ENCODE measurements at regions not wholly inside any gene's neighbourhood (a gene's known extent, or its start where the extent isn't known, plus 50 kb on each side); places are given as distances from the start of the nearest gene placed in this dataset.

- Histone ChIP-seq H3K4me2 (ENCODE audit: control insufficient read depth, insufficient read depth) (no peak overlapping the region), H4K20me1 (ENCODE audit: control insufficient read depth, insufficient read depth) (no peaks in the 10 kb centered on the region), H3K27ac (ENCODE audit: control insufficient read depth, insufficient read depth) (no peak overlapping the region), H3K27me3 (replicated peaks in 1 of 2; ENCODE audit: control insufficient read depth in 2 of 2, insufficient read depth in 2 of 2, low read length in 1 of 2) (no peaks in the 10 kb centered on the region; a peak in 1 of 4 replicates), H2AFZ (ENCODE audit: control insufficient read depth, low read depth, low read length) (no peak overlapping the region), H3K4me1 (ENCODE audit: control insufficient read depth, insufficient read depth, low read length) (no peaks in the 10 kb centered on the region), H3K36me3 (ENCODE audit: control insufficient read depth in 2 of 2, insufficient read depth in 2 of 2, low read length in 1 of 2) (no peaks in the 10 kb centered on the region), H3K9ac (ENCODE audit: control insufficient read depth, insufficient read depth, low read length) (no peak overlapping the region), H3K9me3 (replicated peaks; ENCODE audit: control insufficient read depth, insufficient read depth, low read length) (no peaks in the 10 kb centered on the region), H3K4me3 (no peak overlapping the region), H3K79me2 (ENCODE audit: control insufficient read depth, insufficient read depth, low read length) (no peaks in the 10 kb centered on the region)
- BruUV-seq (replicated peaks) = no TSS peak
- ChIA-PET POLR2A (interaction anchor here (0.6 kb wide), 1 partner anchor 636 kb away, joined by 3 read pairs; no protein-coding TSS in a partner anchor), CTCF (interaction anchor here (0.6 kb wide), 1 partner anchor 767 kb away, joined by 3 read pairs; no protein-coding TSS in a partner anchor), RAD21 (ENCODE audit: unreplicated experiment) (no interaction called here), SMC1A (ENCODE audit: uncharacterized antibody, unreplicated experiment) (interaction anchor here (0.6 to 0.8 kb wide), 3 partner anchors 11 to 1899 kb away, joined by 3 to 4 read pairs (median 3); no protein-coding TSS in a partner anchor)
- DNase-seq (ENCODE audit: low read depth, low spot score) = no peak
- FAIRE-seq = no peak
- WGBS (ENCODE audit: insufficient coverage, insufficient replicate concordance, low lambda C conversion rate, missing lambda C conversion rate) = 26% methylated on average over 1 of the region's 1 CpG
- in situ Hi-C loops (cut with MboI) (no loop called here), intact Hi-C loops (cut with micrococcal nuclease; ENCODE audit: unreplicated experiment) (no loop called here)
- no peak for ATAC-seq
- TF ChIP-seq NFYA (IDR thresholded peaks at IDR 0.05; ENCODE audit: borderline replicate concordance, low read depth, low read length) (no peak), HCFC1 (IDR thresholded peaks at IDR 0.05; ENCODE audit: low read length) (no peak), SMAD5 (IDR thresholded peaks at IDR 0.05; ENCODE audit: low read depth) (no peak), SP1 (IDR thresholded peaks at IDR 0.05; ENCODE audit: low read depth, low read length) (no peak), DPF2 (IDR thresholded peaks at IDR 0.05) (no peak), NR2C2 (IDR thresholded peaks at IDR 0.05; ENCODE audit: borderline replicate concordance, control insufficient read depth, insufficient read length, low read depth) (no peak), BMI1 (IDR thresholded peaks at IDR 0.05; ENCODE audit: borderline replicate concordance) (no peak), MEF2B (IDR thresholded peaks at IDR 0.05; ENCODE audit: partially characterized antibody, poor library complexity, severe bottlenecking) (no peak), ZNF592 (IDR thresholded peaks at IDR 0.05) (no peak), EP300 (IDR thresholded peaks at IDR 0.05; ENCODE audit: borderline replicate concordance in 1 of 2, control insufficient read depth in 1 of 2, low read depth in 2 of 2, low read length in 2 of 2) (no peak)
- TF ChIP-seq, protein P1, sequence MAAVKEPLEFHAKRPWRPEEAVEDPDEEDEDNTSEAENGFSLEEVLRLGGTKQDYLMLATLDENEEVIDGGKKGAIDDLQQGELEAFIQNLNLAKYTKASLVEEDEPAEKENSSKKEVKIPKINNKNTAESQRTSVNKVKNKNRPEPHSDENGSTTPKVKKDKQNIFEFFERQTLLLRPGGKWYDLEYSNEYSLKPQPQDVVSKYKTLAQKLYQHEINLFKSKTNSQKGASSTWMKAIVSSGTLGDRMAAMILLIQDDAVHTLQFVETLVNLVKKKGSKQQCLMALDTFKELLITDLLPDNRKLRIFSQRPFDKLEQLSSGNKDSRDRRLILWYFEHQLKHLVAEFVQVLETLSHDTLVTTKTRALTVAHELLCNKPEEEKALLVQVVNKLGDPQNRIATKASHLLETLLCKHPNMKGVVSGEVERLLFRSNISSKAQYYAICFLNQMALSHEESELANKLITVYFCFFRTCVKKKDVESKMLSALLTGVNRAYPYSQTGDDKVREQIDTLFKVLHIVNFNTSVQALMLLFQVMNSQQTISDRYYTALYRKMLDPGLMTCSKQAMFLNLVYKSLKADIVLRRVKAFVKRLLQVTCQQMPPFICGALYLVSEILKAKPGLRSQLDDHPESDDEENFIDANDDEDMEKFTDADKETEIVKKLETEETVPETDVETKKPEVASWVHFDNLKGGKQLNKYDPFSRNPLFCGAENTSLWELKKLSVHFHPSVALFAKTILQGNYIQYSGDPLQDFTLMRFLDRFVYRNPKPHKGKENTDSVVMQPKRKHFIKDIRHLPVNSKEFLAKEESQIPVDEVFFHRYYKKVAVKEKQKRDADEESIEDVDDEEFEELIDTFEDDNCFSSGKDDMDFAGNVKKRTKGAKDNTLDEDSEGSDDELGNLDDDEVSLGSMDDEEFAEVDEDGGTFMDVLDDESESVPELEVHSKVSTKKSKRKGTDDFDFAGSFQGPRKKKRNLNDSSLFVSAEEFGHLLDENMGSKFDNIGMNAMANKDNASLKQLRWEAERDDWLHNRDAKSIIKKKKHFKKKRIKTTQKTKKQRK (IDR thresholded peaks at IDR 0.05; ENCODE audit: low read depth, low read length) = no peak
- TF ChIP-seq, protein P2, sequence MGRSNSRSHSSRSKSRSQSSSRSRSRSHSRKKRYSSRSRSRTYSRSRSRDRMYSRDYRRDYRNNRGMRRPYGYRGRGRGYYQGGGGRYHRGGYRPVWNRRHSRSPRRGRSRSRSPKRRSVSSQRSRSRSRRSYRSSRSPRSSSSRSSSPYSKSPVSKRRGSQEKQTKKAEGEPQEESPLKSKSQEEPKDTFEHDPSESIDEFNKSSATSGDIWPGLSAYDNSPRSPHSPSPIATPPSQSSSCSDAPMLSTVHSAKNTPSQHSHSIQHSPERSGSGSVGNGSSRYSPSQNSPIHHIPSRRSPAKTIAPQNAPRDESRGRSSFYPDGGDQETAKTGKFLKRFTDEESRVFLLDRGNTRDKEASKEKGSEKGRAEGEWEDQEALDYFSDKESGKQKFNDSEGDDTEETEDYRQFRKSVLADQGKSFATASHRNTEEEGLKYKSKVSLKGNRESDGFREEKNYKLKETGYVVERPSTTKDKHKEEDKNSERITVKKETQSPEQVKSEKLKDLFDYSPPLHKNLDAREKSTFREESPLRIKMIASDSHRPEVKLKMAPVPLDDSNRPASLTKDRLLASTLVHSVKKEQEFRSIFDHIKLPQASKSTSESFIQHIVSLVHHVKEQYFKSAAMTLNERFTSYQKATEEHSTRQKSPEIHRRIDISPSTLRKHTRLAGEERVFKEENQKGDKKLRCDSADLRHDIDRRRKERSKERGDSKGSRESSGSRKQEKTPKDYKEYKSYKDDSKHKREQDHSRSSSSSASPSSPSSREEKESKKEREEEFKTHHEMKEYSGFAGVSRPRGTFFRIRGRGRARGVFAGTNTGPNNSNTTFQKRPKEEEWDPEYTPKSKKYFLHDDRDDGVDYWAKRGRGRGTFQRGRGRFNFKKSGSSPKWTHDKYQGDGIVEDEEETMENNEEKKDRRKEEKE (IDR thresholded peaks at IDR 0.05) = no peak
These were observed 269.9 kb downstream of the TTC32 start for GRCh38 chr2:19631871-19632270.

Measured in GM12878 (cell line).